ENCODE measurements at regions not wholly inside any gene's neighbourhood (a gene's known extent, or its start where the extent isn't known, plus 50 kb on each side); places are given as distances from the start of the nearest gene placed in this dataset.

- Mint-ChIP-seq H3K4me1 (no peaks in the 10 kb centered on the region), H3K4me3 (no peak overlapping the region), H3K27me3 (peaks cover 32% of the 10 kb centered on the region), H3K9me3 (ENCODE audit: insufficient read depth) (no peaks in the 10 kb centered on the region), H3K27ac (no peak overlapping the region)
- intact Hi-C loops (cut with micrococcal nuclease), result no loop called here
- WGBS (ENCODE audit: insufficient coverage), result no CpG with 5 or more reads among the region's 1 CpG
- Histone ChIP-seq H3K4me2 (replicated peaks; ENCODE audit: low read depth, low read length, poor library complexity, severe bottlenecking) (no peak overlapping the region), H3K79me2 (ENCODE audit: control insufficient read depth, insufficient read depth, low read length) (no peaks in the 10 kb centered on the region), H3K4me1 (ENCODE audit: control insufficient read depth in 2 of 2, insufficient read depth in 2 of 2, low read length in 2 of 2) (no peaks in the 10 kb centered on the region), H3K36me3 (replicated peaks in 1 of 2; ENCODE audit: control extremely low read depth in 1 of 2, control insufficient read depth in 1 of 2, extremely low read depth in 1 of 2, insufficient read depth in 2 of 2, low read length in 1 of 2) (no peaks in the 10 kb centered on the region), H4K20me1 (ENCODE audit: control insufficient read depth, insufficient read depth, low read length, poor library complexity, severe bottlenecking) (no peaks in the 10 kb centered on the region), H3K9me3 (ENCODE audit: control extremely low read depth in 1 of 3, control insufficient read depth in 2 of 3, insufficient read depth in 1 of 3, low read length in 2 of 3) (peaks cover 0 to 5% (median 0%) of the 10 kb centered on the region in 3 donors), H3K27ac (ENCODE audit: low read length in 2 of 2) (no peak overlapping the region), H3K9ac (ENCODE audit: low read length) (no peak overlapping the region), H3K4me3 (ENCODE audit: control extremely low read depth in 1 of 5, extremely low read depth in 1 of 5, insufficient read depth in 1 of 5, low read depth in 2 of 5, low read length in 4 of 5) (no peak overlapping the region), H3K27me3 (replicated peaks in 1 of 4; ENCODE audit: control extremely low read depth in 1 of 4, control insufficient read depth in 3 of 4, insufficient read depth in 4 of 4, low read length in 3 of 4) (peaks cover 0 to 19% (median 1%) of the 10 kb centered on the region in 4 experiments), H2AFZ (ENCODE audit: insufficient read depth, low read depth, low read length, poor library complexity, severe bottlenecking) (no peak overlapping the region)
- ATAC-seq (ENCODE audit: low read depth), result no peak
- no peak for TF ChIP-seq EZH2 (IDR thresholded peaks at IDR 0.05; ENCODE audit: borderline replicate concordance, insufficient read depth, low read depth, low read length, poor library complexity, severe bottlenecking)
- no peak for DNase-seq
- ChIA-PET CTCF (no interaction called here), POLR2A (no interaction called here)
These were observed 90.5 kb downstream of the INHBB start for GRCh38 chr2:120436460-120436739.

- TF ChIP-seq, protein P1, sequence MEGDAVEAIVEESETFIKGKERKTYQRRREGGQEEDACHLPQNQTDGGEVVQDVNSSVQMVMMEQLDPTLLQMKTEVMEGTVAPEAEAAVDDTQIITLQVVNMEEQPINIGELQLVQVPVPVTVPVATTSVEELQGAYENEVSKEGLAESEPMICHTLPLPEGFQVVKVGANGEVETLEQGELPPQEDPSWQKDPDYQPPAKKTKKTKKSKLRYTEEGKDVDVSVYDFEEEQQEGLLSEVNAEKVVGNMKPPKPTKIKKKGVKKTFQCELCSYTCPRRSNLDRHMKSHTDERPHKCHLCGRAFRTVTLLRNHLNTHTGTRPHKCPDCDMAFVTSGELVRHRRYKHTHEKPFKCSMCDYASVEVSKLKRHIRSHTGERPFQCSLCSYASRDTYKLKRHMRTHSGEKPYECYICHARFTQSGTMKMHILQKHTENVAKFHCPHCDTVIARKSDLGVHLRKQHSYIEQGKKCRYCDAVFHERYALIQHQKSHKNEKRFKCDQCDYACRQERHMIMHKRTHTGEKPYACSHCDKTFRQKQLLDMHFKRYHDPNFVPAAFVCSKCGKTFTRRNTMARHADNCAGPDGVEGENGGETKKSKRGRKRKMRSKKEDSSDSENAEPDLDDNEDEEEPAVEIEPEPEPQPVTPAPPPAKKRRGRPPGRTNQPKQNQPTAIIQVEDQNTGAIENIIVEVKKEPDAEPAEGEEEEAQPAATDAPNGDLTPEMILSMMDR (IDR thresholded peaks at IDR 0.05), result no peak
- no peak for TF ChIP-seq EZH2 (IDR thresholded peaks at IDR 0.05; ENCODE audit: borderline replicate concordance, insufficient read depth, low read depth, low read length, poor library complexity, severe bottlenecking)
- H3K27me3 Mint-ChIP-seq, result peaks cover 36% of the 10 kb centered on the region
- no peaks in the 10 kb centered on the region for H3K4me1 Mint-ChIP-seq
- ChIA-PET POLR2A (no interaction called here), CTCF (no interaction called here)
- H3K9me3 ChIP-seq (ENCODE audit: control extremely low read depth in 1 of 3, control insufficient read depth in 2 of 3, insufficient read depth in 1 of 3, low read length in 2 of 3), result peaks cover 0 to 5% (median 0%) of the 10 kb centered on the region in 3 donors
- no peak overlapping the region for H3K27ac ChIP-seq (ENCODE audit: low read length in 2 of 2)
- intact Hi-C loops (cut with micrococcal nuclease), result no loop called here
- H3K9me3 Mint-ChIP-seq (ENCODE audit: insufficient read depth), result no peaks in the 10 kb centered on the region
- H3K4me3 ChIP-seq (ENCODE audit: control extremely low read depth in 1 of 5, extremely low read depth in 1 of 5, insufficient read depth in 1 of 5, low read depth in 2 of 5, low read length in 4 of 5), result no peak overlapping the region
- H2AFZ ChIP-seq (ENCODE audit: insufficient read depth, low read depth, low read length, poor library complexity, severe bottlenecking), result no peak overlapping the region
- H4K20me1 ChIP-seq (ENCODE audit: control insufficient read depth, insufficient read depth, low read length, poor library complexity, severe bottlenecking), result no peaks in the 10 kb centered on the region
- DNase-seq (no peak), ATAC-seq (ENCODE audit: low read depth) (no peak)
- 80% methylated on average over 6 of the region's 7 CpGs for WGBS (ENCODE audit: insufficient coverage)
- H3K79me2 ChIP-seq (ENCODE audit: control insufficient read depth, insufficient read depth, low read length), result no peaks in the 10 kb centered on the region
- no peak overlapping the region for H3K9ac ChIP-seq (ENCODE audit: low read length)
- H3K27me3 ChIP-seq (replicated peaks in 1 of 4; ENCODE audit: control extremely low read depth in 1 of 4, control insufficient read depth in 3 of 4, insufficient read depth in 4 of 4, low read length in 3 of 4), result peaks cover 0 to 25% (median 1%) of the 10 kb centered on the region in 4 experiments
- H3K4me2 ChIP-seq (replicated peaks; ENCODE audit: low read depth, low read length, poor library complexity, severe bottlenecking), result no peak overlapping the region
- H3K4me1 ChIP-seq (ENCODE audit: control insufficient read depth in 2 of 2, insufficient read depth in 2 of 2, low read length in 2 of 2), result no peaks in the 10 kb centered on the region
- H3K27ac Mint-ChIP-seq, result no peak overlapping the region
- H3K4me3 Mint-ChIP-seq, result no peak overlapping the region
- no peaks in the 10 kb centered on the region for H3K36me3 ChIP-seq (replicated peaks in 1 of 2; ENCODE audit: control extremely low read depth in 1 of 2, control insufficient read depth in 1 of 2, extremely low read depth in 1 of 2, insufficient read depth in 2 of 2, low read length in 1 of 2)
These were observed 91.1 kb downstream of the INHBB start for GRCh38 chr2:120436885-120437603.

Data from B cell (primary cell).